Mammary epithelial cell (primary cell): ENCODE measurements at regions not wholly inside any gene's neighbourhood (a gene's known extent, or its start where the extent isn't known, plus 50 kb on each side); places are given as distances from the start of the nearest gene placed in this dataset.
"Not testable (repeated sequence)": the region's sequence is repeated elsewhere in the genome, so short reads cannot be mapped to it uniquely, and the experiment has no call there.

Experiments used
- EZH2 ChIP-seq: IDR thresholded peaks from 2 replicates; pipeline ENCODE4 v1.6.1; 2012; ENCODE audit warnings: low read length, inconsistent platforms, borderline replicate concordance
- TF ChIP-seq, protein P1 (sequence below), 2 donors: IDR thresholded peaks in 1 of 2; conservative IDR thresholded peaks in 1 of 2; 2 replicates each; pipeline ENCODE4 v1.5.1; 2011 to 2012; ENCODE audit warnings: inconsistent platforms in 2 of 2, low read length in 2 of 2, mild to moderate bottlenecking in 2 of 2, control low read depth in 1 of 2, low read depth in 1 of 2; ENCODE audit not compliant: insufficient read depth in 1 of 2; ENCODE audit errors: extremely low read depth in 1 of 2

GRCh38 chr20:25771818-25772217 lies 75.2 kb upstream of the ZNF337 start:
- TF ChIP-seq EZH2, result not testable (repeated sequence)
- TF ChIP-seq, protein P1, sequence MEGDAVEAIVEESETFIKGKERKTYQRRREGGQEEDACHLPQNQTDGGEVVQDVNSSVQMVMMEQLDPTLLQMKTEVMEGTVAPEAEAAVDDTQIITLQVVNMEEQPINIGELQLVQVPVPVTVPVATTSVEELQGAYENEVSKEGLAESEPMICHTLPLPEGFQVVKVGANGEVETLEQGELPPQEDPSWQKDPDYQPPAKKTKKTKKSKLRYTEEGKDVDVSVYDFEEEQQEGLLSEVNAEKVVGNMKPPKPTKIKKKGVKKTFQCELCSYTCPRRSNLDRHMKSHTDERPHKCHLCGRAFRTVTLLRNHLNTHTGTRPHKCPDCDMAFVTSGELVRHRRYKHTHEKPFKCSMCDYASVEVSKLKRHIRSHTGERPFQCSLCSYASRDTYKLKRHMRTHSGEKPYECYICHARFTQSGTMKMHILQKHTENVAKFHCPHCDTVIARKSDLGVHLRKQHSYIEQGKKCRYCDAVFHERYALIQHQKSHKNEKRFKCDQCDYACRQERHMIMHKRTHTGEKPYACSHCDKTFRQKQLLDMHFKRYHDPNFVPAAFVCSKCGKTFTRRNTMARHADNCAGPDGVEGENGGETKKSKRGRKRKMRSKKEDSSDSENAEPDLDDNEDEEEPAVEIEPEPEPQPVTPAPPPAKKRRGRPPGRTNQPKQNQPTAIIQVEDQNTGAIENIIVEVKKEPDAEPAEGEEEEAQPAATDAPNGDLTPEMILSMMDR (conservative IDR thresholded peaks at IDR 0.05 in 1 of 2, IDR thresholded peaks at IDR 0.05 in 1 of 2; ENCODE audit: extremely low read depth in 1 of 2, insufficient read depth in 1 of 2, low read depth in 1 of 2, low read length in 2 of 2), result not testable (repeated sequence)
